Large intestine (tissue), 3 donors: ENCODE measurements at regions not wholly inside any gene's neighbourhood (a gene's known extent, or its start where the extent isn't known, plus 50 kb on each side); places are given as distances from the start of the nearest gene placed in this dataset.

ENCODE experiments used
- DNase-seq, 2 donors: peaks; one replicate each; pipeline versions ENCODE4 v3.0.0 to v3.0.0-alpha.2; 2013
- H3K27ac ChIP-seq: one replicate; pipeline ENCODE4 v1.5.1; 2013; ENCODE audit warnings: low read length
- H3K27me3 ChIP-seq: 2 replicates; pipeline ENCODE4 v1.6.1; 2013; ENCODE audit warnings: low read length; ENCODE audit not compliant: control insufficient read depth, insufficient read depth
- H3K36me3 ChIP-seq: 2 replicates; pipeline ENCODE4 v1.6.1; 2013; ENCODE audit warnings: low read length; ENCODE audit not compliant: control insufficient read depth, insufficient read depth
- H3K4me1 ChIP-seq: one replicate; pipeline ENCODE4 v1.6.1; 2013; ENCODE audit warnings: low read length; ENCODE audit not compliant: control insufficient read depth, insufficient read depth
- H3K4me3 ChIP-seq: one replicate; pipeline ENCODE4 v1.5.1; 2013; ENCODE audit warnings: low read length
- H3K9me3 ChIP-seq: one replicate; pipeline ENCODE4 v1.6.1; 2013; ENCODE audit warnings: mild to moderate bottlenecking, low read depth, low read length, moderate library complexity; ENCODE audit not compliant: control insufficient read depth
- WGBS: methylation state at CpG from one replicate; pipeline ENCODE4 v1.1.5; 2013; ENCODE audit warnings: low lambda C conversion rate; ENCODE audit not compliant: insufficient coverage; 5-methylcytosine and 5-hydroxymethylcytosine counted together

- H3K9me3 ChIP-seq: no peaks in the 10 kb centered on the region
- H3K27me3 ChIP-seq: no peaks in the 10 kb centered on the region
- H3K36me3 ChIP-seq: no peaks in the 10 kb centered on the region
- H3K4me3 ChIP-seq: no peak overlapping the region
- no peak overlapping the region for H3K27ac ChIP-seq
- no peak for DNase-seq
- no peaks in the 10 kb centered on the region for H3K4me1 ChIP-seq
- no CpG with 5 or more reads among the region's 3 CpGs for WGBS
These were observed 59.2 kb upstream of the TMEM47 start for GRCh38 chrX:34716302-34716701.

GRCh38 chrX:34734383-34734782 is 77.3 kb upstream of the TMEM47 start:
- Histone ChIP-seq H3K27me3 (no peaks in the 10 kb centered on the region), H3K4me3 (no peak overlapping the region), H3K9me3 (no peaks in the 10 kb centered on the region), H3K36me3 (no peaks in the 10 kb centered on the region), H3K27ac (no peak overlapping the region), H3K4me1 (no peaks in the 10 kb centered on the region)
- DNase-seq: no peak
- WGBS: no CpG with 5 or more reads among the region's 1 CpG

GRCh38 chrX:34744521-34744920 is 87.4 kb upstream of the TMEM47 start:
- no peak for DNase-seq

GRCh38 chrX:34749896-34750295 is 92.8 kb upstream of the TMEM47 start:
- WGBS: no CpG with 5 or more reads among the region's 5 CpGs

More at GRCh38 chrX:34744521-34744920, 87.4 kb upstream of the TMEM47 start:
- no peaks in the 10 kb centered on the region for H3K9me3 ChIP-seq
- no peaks in the 10 kb centered on the region for H3K27me3 ChIP-seq
- no CpG with 5 or more reads among the region's 4 CpGs for WGBS
- H3K36me3 ChIP-seq: no peaks in the 10 kb centered on the region
- H3K4me1 ChIP-seq: no peaks in the 10 kb centered on the region
- no peak overlapping the region for H3K27ac ChIP-seq
- no peak overlapping the region for H3K4me3 ChIP-seq

GRCh38 chrX:34764852-34765361 is 107.8 kb upstream of the TMEM47 start:
- WGBS: 80% methylated on average over 1 of the region's 2 CpGs

More at GRCh38 chrX:34749896-34750295, 92.8 kb upstream of the TMEM47 start:
- Histone ChIP-seq H3K27ac (no peak overlapping the region), H3K4me3 (no peak overlapping the region), H3K9me3 (no peaks in the 10 kb centered on the region), H3K27me3 (no peaks in the 10 kb centered on the region), H3K4me1 (no peaks in the 10 kb centered on the region), H3K36me3 (no peaks in the 10 kb centered on the region)
- no peak for DNase-seq

GRCh38 chrX:34768290-34768689 is 111.2 kb upstream of the TMEM47 start:
- Histone ChIP-seq H3K36me3 (no peaks in the 10 kb centered on the region), H3K4me1 (no peaks in the 10 kb centered on the region), H3K27me3 (no peaks in the 10 kb centered on the region), H3K4me3 (no peak overlapping the region), H3K27ac (no peak overlapping the region), H3K9me3 (no peaks in the 10 kb centered on the region)
- WGBS: no CpG with 5 or more reads among the region's 2 CpGs
- no peak for DNase-seq

More at GRCh38 chrX:34764852-34765361, 107.8 kb upstream of the TMEM47 start:
- Histone ChIP-seq H3K27me3 (no peaks in the 10 kb centered on the region), H3K4me1 (no peaks in the 10 kb centered on the region), H3K9me3 (no peaks in the 10 kb centered on the region), H3K36me3 (no peaks in the 10 kb centered on the region), H3K27ac (no peak overlapping the region), H3K4me3 (no peak overlapping the region)
- no peak for DNase-seq

- Histone ChIP-seq H3K36me3 (no peaks in the 10 kb centered on the region), H3K4me3 (no peak overlapping the region), H3K27me3 (no peaks in the 10 kb centered on the region), H3K9me3 (no peaks in the 10 kb centered on the region), H3K27ac (no peak overlapping the region), H3K4me1 (no peaks in the 10 kb centered on the region)
- WGBS: no CpG with 5 or more reads among the region's 1 CpG
- no peak for DNase-seq
These were observed 113.4 kb upstream of the TMEM47 start for GRCh38 chrX:34770511-34770910.

- no peak for DNase-seq
- 100% methylated on average over 1 of the region's 2 CpGs for WGBS
These were observed 121.8 kb upstream of the TMEM47 start for GRCh38 chrX:34778916-34779315.

GRCh38 chrX:34790026-34790425 is 132.9 kb upstream of the TMEM47 start:
- Histone ChIP-seq H3K27me3 (no peaks in the 10 kb centered on the region), H3K4me3 (no peak overlapping the region), H3K27ac (no peak overlapping the region), H3K36me3 (no peaks in the 10 kb centered on the region), H3K4me1 (no peaks in the 10 kb centered on the region), H3K9me3 (no peaks in the 10 kb centered on the region)
- no CpG with 5 or more reads among the region's 1 CpG for WGBS
- no peak for DNase-seq

More at GRCh38 chrX:34778916-34779315, 121.8 kb upstream of the TMEM47 start:
- no peaks in the 10 kb centered on the region for H3K27me3 ChIP-seq
- H3K4me1 ChIP-seq: no peaks in the 10 kb centered on the region
- no peaks in the 10 kb centered on the region for H3K36me3 ChIP-seq
- H3K27ac ChIP-seq: no peak overlapping the region
- H3K9me3 ChIP-seq: no peaks in the 10 kb centered on the region
- H3K4me3 ChIP-seq: no peak overlapping the region

GRCh38 chrX:34805951-34806350 is 136.6 kb upstream of the FAM47B start:
- Histone ChIP-seq H3K4me1 (no peaks in the 10 kb centered on the region), H3K9me3 (no peaks in the 10 kb centered on the region), H3K27ac (no peak overlapping the region), H3K4me3 (no peak overlapping the region), H3K27me3 (no peaks in the 10 kb centered on the region), H3K36me3 (no peaks in the 10 kb centered on the region)
- 33% methylated on average over 1 of the region's 3 CpGs for WGBS
- no peak for DNase-seq

- no CpG with 5 or more reads among the region's 5 CpGs for WGBS
- H3K27ac ChIP-seq: no peak overlapping the region
- no peak for DNase-seq
- H3K9me3 ChIP-seq: no peaks in the 10 kb centered on the region
- no peaks in the 10 kb centered on the region for H3K27me3 ChIP-seq
- no peak overlapping the region for H3K4me3 ChIP-seq
- no peaks in the 10 kb centered on the region for H3K36me3 ChIP-seq
- H3K4me1 ChIP-seq: no peaks in the 10 kb centered on the region
These were observed 133.5 kb upstream of the FAM47B start for GRCh38 chrX:34809096-34809495.
